ENCODE measurements at regions not wholly inside any gene's neighbourhood (a gene's known extent, or its start where the extent isn't known, plus 50 kb on each side); places are given as distances from the start of the nearest gene placed in this dataset.

DNA sequence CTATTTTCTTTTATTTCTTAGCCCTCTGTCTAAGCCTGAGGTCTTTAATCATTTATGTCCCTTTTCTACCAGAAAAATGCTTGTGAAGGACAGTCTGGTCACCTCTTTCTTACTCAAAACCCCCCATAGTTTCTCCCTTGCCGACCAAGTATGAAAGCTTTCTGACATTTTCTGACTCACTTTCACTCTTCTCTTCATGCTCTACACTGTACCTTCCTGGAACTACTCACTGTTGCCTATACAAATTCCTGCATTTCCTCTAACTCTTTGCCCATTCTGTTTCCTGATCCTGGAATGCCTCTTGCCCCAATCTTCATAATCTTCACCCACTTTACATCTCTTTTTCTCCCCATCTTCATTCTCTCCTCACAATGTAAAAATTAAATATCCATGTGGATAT, 380.0 kb downstream of the HHIPL2 start:
- no peak overlapping the region for H3K4me2 ChIP-seq
- CTCF ChIA-PET = interaction anchor here (1.1 to 1.3 kb wide), 3 partner anchors 68 to 690 kb away, joined by 3 to 5 read pairs (median 4); no protein-coding TSS in a partner anchor

DNA sequence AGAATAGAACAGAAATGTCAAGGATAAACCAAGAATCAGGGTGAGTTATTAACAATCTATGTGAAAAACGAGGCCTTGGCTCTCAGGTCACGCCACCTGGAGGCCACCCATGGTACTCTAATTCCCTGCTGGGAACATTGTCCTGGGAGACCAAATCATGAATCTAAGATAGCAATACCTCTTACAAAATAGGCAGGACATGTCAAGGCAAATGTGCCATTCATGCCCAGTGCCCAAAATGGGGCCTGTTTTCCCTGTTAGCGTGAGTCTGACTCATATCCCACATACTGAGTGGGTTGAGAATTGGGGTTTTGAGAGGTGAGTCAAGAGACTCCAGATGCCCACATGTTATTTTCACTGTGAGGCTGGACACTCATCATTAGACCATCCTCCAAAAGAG, 380.8 kb downstream of the HHIPL2 start:
- ChIA-PET CTCF (interaction anchor here (0.6 to 1.3 kb wide), 4 partner anchors 67 to 689 kb away, joined by 3 to 5 read pairs (median 4); no protein-coding TSS in a partner anchor), POLR2A (no interaction called here)
- Histone ChIP-seq H3K4me2 (no peak overlapping the region), H3K9ac (no peak overlapping the region), H3K79me2 (ENCODE audit: insufficient read depth) (no peaks in the 10 kb centered on the region), H3K9me2 (no peaks in the 10 kb centered on the region), H4K20me1 (ENCODE audit: insufficient read depth) (no peaks in the 10 kb centered on the region), H3K27ac (ENCODE audit: low read depth in 2 of 2, low read length in 1 of 2) (peak overlapping the region in 1 of 2 experiments; percentile 29; a peak in 2 of 4 replicates), H3K27me3 (ENCODE audit: insufficient read depth) (no peaks in the 10 kb centered on the region), H3F3A (replicated peaks; ENCODE audit: insufficient read depth) (peaks cover 9% of the 10 kb centered on the region), H3K9me3 (no peaks in the 10 kb centered on the region), H3K4me1 (ENCODE audit: control insufficient read depth in 1 of 2, insufficient read depth in 2 of 2, low read depth in 1 of 2, low read length in 1 of 2) (no peaks in the 10 kb centered on the region), H2AFZ (ENCODE audit: low read depth) (no peak overlapping the region), H3K36me3 (replicated peaks in 1 of 2; ENCODE audit: control insufficient read depth in 1 of 2, insufficient read depth in 2 of 2, low read length in 1 of 2) (no peaks in the 10 kb centered on the region), H3K4me3 (ENCODE audit: low read depth in 2 of 2, low read length in 1 of 2) (no peak overlapping the region)
- TF ChIP-seq JUND (IDR thresholded peaks at IDR 0.05) (peak; percentile 28; the same call in 1 of the 2 replicates), EP300 (IDR thresholded peaks at IDR 0.05; ENCODE audit: borderline replicate concordance in 1 of 2, low read depth in 1 of 2, low read length in 1 of 2) (no peak), TCF12 (IDR thresholded peaks at IDR 0.05) (peak; percentile 65), MEF2A (IDR thresholded peaks at IDR 0.05; ENCODE audit: borderline replicate concordance, low read depth) (no peak), RXRA (IDR thresholded peaks at IDR 0.05; ENCODE audit: borderline replicate concordance, low read depth) (no peak), TAF1 (IDR thresholded peaks at IDR 0.05; ENCODE audit: borderline replicate concordance, low read depth, low read length) (no peak), SMC3 (IDR thresholded peaks at IDR 0.05; ENCODE audit: low read depth, low read length) (peak; percentile 64), RAD21 (IDR thresholded peaks at IDR 0.05; ENCODE audit: low read length) (peak; percentile 65), YY1 (IDR thresholded peaks at IDR 0.05; ENCODE audit: low read depth) (no peak), FOSL2 (IDR thresholded peaks at IDR 0.05; ENCODE audit: borderline replicate concordance, low read depth) (peak; percentile 47; the same call in 1 of the 2 replicates), ELF1 (IDR thresholded peaks at IDR 0.05) (no peak)
- TF ChIP-seq, protein P1, sequence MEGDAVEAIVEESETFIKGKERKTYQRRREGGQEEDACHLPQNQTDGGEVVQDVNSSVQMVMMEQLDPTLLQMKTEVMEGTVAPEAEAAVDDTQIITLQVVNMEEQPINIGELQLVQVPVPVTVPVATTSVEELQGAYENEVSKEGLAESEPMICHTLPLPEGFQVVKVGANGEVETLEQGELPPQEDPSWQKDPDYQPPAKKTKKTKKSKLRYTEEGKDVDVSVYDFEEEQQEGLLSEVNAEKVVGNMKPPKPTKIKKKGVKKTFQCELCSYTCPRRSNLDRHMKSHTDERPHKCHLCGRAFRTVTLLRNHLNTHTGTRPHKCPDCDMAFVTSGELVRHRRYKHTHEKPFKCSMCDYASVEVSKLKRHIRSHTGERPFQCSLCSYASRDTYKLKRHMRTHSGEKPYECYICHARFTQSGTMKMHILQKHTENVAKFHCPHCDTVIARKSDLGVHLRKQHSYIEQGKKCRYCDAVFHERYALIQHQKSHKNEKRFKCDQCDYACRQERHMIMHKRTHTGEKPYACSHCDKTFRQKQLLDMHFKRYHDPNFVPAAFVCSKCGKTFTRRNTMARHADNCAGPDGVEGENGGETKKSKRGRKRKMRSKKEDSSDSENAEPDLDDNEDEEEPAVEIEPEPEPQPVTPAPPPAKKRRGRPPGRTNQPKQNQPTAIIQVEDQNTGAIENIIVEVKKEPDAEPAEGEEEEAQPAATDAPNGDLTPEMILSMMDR (IDR thresholded peaks at IDR 0.05) = peak; percentile 71
- WGBS (ENCODE audit: low lambda C conversion rate) = 35% methylated on average over 3 of the region's 3 CpGs
- peak; percentile 41 for DNase-seq

More for the DNA sequence above, 380.0 kb downstream of the HHIPL2 start:
- no peak for DNase-seq
- no peaks in the 10 kb centered on the region for H3K9me2 ChIP-seq
- H3K36me3 ChIP-seq (replicated peaks in 1 of 2; ENCODE audit: control insufficient read depth in 1 of 2, insufficient read depth in 2 of 2, low read length in 1 of 2) = no peaks in the 10 kb centered on the region
- no peak for TF ChIP-seq TEAD4 (IDR thresholded peaks at IDR 0.05; ENCODE audit: borderline replicate concordance, insufficient read depth)
- no peak for TF ChIP-seq EP300 (IDR thresholded peaks at IDR 0.05; ENCODE audit: borderline replicate concordance in 1 of 2, low read depth in 1 of 2, low read length in 1 of 2)
- no peak for TF ChIP-seq FOXJ3 (CRISPR knock-in tag; IDR thresholded peaks at IDR 0.05)
- TF ChIP-seq GABPA (IDR thresholded peaks at IDR 0.05; ENCODE audit: low read depth) = no peak
- TF ChIP-seq CHD2 (IDR thresholded peaks at IDR 0.05; ENCODE audit: low read length, partially characterized antibody) = no peak
- TF ChIP-seq EZH2phosphoT487 (IDR thresholded peaks at IDR 0.05; ENCODE audit: borderline replicate concordance, low read depth) = no peak
- H3F3A ChIP-seq (replicated peaks; ENCODE audit: insufficient read depth) = peaks cover 9% of the 10 kb centered on the region
- POLR2A ChIA-PET = no interaction called here
- no peaks in the 10 kb centered on the region for H4K20me1 ChIP-seq (ENCODE audit: insufficient read depth)
- 32% methylated on average over 1 of the region's 1 CpG for WGBS (ENCODE audit: low lambda C conversion rate)
- no peaks in the 10 kb centered on the region for H3K79me2 ChIP-seq (ENCODE audit: insufficient read depth)
- no peaks in the 10 kb centered on the region for H3K4me1 ChIP-seq (ENCODE audit: control insufficient read depth in 1 of 2, insufficient read depth in 2 of 2, low read depth in 1 of 2, low read length in 1 of 2)
- H3K9me3 ChIP-seq = no peaks in the 10 kb centered on the region
- H3K27ac ChIP-seq (ENCODE audit: low read depth in 2 of 2, low read length in 1 of 2) = no peak overlapping the region
- no peaks in the 10 kb centered on the region for H3K27me3 ChIP-seq (ENCODE audit: insufficient read depth)
- H3K9ac ChIP-seq = no peak overlapping the region
- H2AFZ ChIP-seq (ENCODE audit: low read depth) = no peak overlapping the region
- no peak overlapping the region for H3K4me3 ChIP-seq (ENCODE audit: low read depth in 2 of 2, low read length in 1 of 2)
